Endothelial cell of umbilical vein (primary cell): ENCODE measurements at regions not wholly inside any gene's neighbourhood (a gene's known extent, or its start where the extent isn't known, plus 50 kb on each side); places are given as distances from the start of the nearest gene placed in this dataset.

Experiments
- BruUV-seq: library from RNA; stranded (reverse); fragments of 400-500 nt; replicated peaks from 2 replicates; lab custom pipeline; 2021; lab: Mats Ljungman, UMichigan
- CTCF ChIA-PET: fragments of 300-600, 350-600 bp; sonication (Branson Sonifier 250); formaldehyde crosslinking; loops from one replicate; lab custom pipeline; 2021; ENCODE audit warnings: antibody characterized with exemption, inconsistent platforms; lab: Charles Lee
- POLR2A ChIA-PET: fragments of 300-600, 350-600 bp; sonication (Branson Sonifier 250); formaldehyde crosslinking; loops from one replicate; lab custom pipeline; 2021; ENCODE audit warnings: antibody characterized with exemption, inconsistent platforms; lab: Charles Lee
- DNase-seq: peaks from one replicate; pipeline ENCODE4 v3.0.0-alpha.2; 2011; ENCODE audit warnings: low read depth, low spot score
- FAIRE-seq: peaks from 2 replicates; lab custom pipeline; 2011; peaks lifted over from hg19 to GRCh38; lab: Jason Lieb, UNC
- H2AFZ ChIP-seq: 2 replicates; pipeline ENCODE4 v1.6.0; 2012; ENCODE audit warnings: low read depth, low read length, control low read depth, inconsistent platforms
- H3K27ac ChIP-seq: 2 replicates; pipeline ENCODE4 v1.5.1; 2011; ENCODE audit warnings: low read depth, mild to moderate bottlenecking, control low read depth, low read length, moderate library complexity; ENCODE audit not compliant: insufficient read depth
- H3K27me3 ChIP-seq, 2 experiments: 2 replicates each; pipeline versions ENCODE4 v1.6.0 to v1.6.1; 2011; ENCODE audit warnings: low read length in 2 of 2, mixed read lengths in 1 of 2; ENCODE audit not compliant: control insufficient read depth in 2 of 2, insufficient read depth in 2 of 2
- H3K36me3 ChIP-seq, 2 experiments: 2 replicates in 1 of 2; 3 replicates in 1 of 2; pipeline ENCODE4 v1.5.1; 2011; ENCODE audit warnings: low read length in 2 of 2, mild to moderate bottlenecking in 1 of 2, moderate library complexity in 1 of 2; ENCODE audit not compliant: control insufficient read depth in 2 of 2, insufficient read depth in 2 of 2; ENCODE audit errors: extremely low read depth in 1 of 2
- H3K4me1 ChIP-seq: 3 replicates; pipeline ENCODE4 v1.5.1; 2011; ENCODE audit warnings: mild to moderate bottlenecking, low read length; ENCODE audit not compliant: control insufficient read depth, insufficient read depth; ENCODE audit errors: extremely low read depth
- H3K4me2 ChIP-seq: 2 replicates; pipeline ENCODE4 v1.6.1; 2011; ENCODE audit warnings: low read length, control low read depth, mixed read lengths; ENCODE audit not compliant: insufficient read depth
- H3K4me3 ChIP-seq, 3 experiments: fragments of 200-600 bp in 1 of 3; sonication (generic), shearing (Covaris generic) in 1 of 3; replicated peaks in 1 of 3; 2 replicates each; pipeline ENCODE4 v1.5.1; 2011 to 2016; ENCODE audit warnings: control low read depth in 3 of 3, low read length in 3 of 3, mild to moderate bottlenecking in 2 of 3, inconsistent platforms in 1 of 3, low read depth in 1 of 3, moderate library complexity in 1 of 3; ENCODE audit not compliant: insufficient read depth in 1 of 3
- H3K79me2 ChIP-seq: 2 replicates; pipeline ENCODE4 v1.6.0; 2012; ENCODE audit warnings: low read length, inconsistent platforms; ENCODE audit not compliant: control insufficient read depth, insufficient read depth
- H3K9ac ChIP-seq: replicated peaks from 2 replicates; pipeline ENCODE3; 2011; ENCODE audit warnings: low read length, control low read depth; ENCODE audit not compliant: insufficient read depth; ENCODE audit errors: extremely low read depth
- H3K9me1 ChIP-seq: replicated peaks from 3 replicates; pipeline ENCODE4 v1.6.0; 2011; ENCODE audit warnings: mild to moderate bottlenecking, low read length; ENCODE audit not compliant: control insufficient read depth, insufficient read depth; ENCODE audit errors: extremely low read depth
- H3K9me3 ChIP-seq: replicated peaks from 2 replicates; pipeline ENCODE4 v1.5.1; 2012; ENCODE audit warnings: low read length, inconsistent platforms; ENCODE audit not compliant: control insufficient read depth, insufficient read depth
- H4K20me1 ChIP-seq: replicated peaks from 2 replicates; pipeline ENCODE3; 2011; ENCODE audit warnings: mild to moderate bottlenecking, low read length; ENCODE audit not compliant: control insufficient read depth, insufficient read depth; ENCODE audit errors: extremely low read depth
- EZH2 ChIP-seq: IDR thresholded peaks from 2 replicates; pipeline ENCODE4 v1.6.1; 2012; ENCODE audit warnings: borderline replicate concordance, low read depth, mild to moderate bottlenecking, moderate library complexity, low read length, inconsistent platforms; ENCODE audit not compliant: severe bottlenecking
- FOS ChIP-seq: IDR thresholded peaks from 2 replicates; pipeline ENCODE4 v1.6.1; 2011; ENCODE audit warnings: mild to moderate bottlenecking, low read length, moderate library complexity, borderline replicate concordance; ENCODE audit not compliant: insufficient read depth
- GATA2 ChIP-seq: IDR thresholded peaks from 2 replicates; pipeline ENCODE4 v1.7.0; 2011; ENCODE audit warnings: low read depth, mild to moderate bottlenecking, moderate library complexity, mixed read lengths, low read length; ENCODE audit not compliant: insufficient read length, insufficient read depth
- JUN ChIP-seq: IDR thresholded peaks from 2 replicates; pipeline ENCODE4 v1.6.1; 2011; ENCODE audit warnings: borderline replicate concordance, low read depth; ENCODE audit not compliant: insufficient read length, insufficient read depth
- MYC ChIP-seq: IDR thresholded peaks from one replicate; pipeline ENCODE4 v1.6.1; 2011; ENCODE audit warnings: mild to moderate bottlenecking, low read depth, low read length
- POLR2A ChIP-seq: IDR thresholded peaks from 2 replicates; pipeline ENCODE4 v1.6.1; 2012; ENCODE audit warnings: low read depth, mild to moderate bottlenecking, control low read depth, low read length
- POLR2AphosphoS5 ChIP-seq: IDR thresholded peaks from 2 replicates; pipeline ENCODE4 v1.6.1; 2012; ENCODE audit warnings: low read depth, mild to moderate bottlenecking, control low read depth, low read length, moderate library complexity; ENCODE audit not compliant: insufficient read depth
- dilution Hi-C: fragments of 300-500 bp; cut with MboI; formaldehyde crosslinking; loops from one replicate; pipeline ENCODE4 v1.15.0; 2019; ENCODE audit warnings: low sequenced_read_pairs; ENCODE audit not compliant: extremely low pct_ligation_motif_present
- intact Hi-C: fragments of 100-400 bp; cut with micrococcal nuclease; formaldehyde crosslinking; loops from one replicate; pipeline ENCODE4 v1.10.0; 2022
- TF ChIP-seq, protein P1 (sequence below): IDR thresholded peaks from 2 replicates; pipeline ENCODE4 v1.6.1; 2011; ENCODE audit not compliant: insufficient read depth, insufficient read length
- TF ChIP-seq, protein P2 (sequence below), 2 donors: IDR thresholded peaks; 1 replicate in 1 of 2; 2 replicates in 1 of 2; pipeline ENCODE4 v1.5.1; 2011; ENCODE audit warnings: low read length in 2 of 2, mild to moderate bottlenecking in 2 of 2, moderate library complexity in 2 of 2, control low read depth in 1 of 2, inconsistent platforms in 1 of 2, low read depth in 1 of 2; ENCODE audit not compliant: insufficient read depth in 1 of 2; ENCODE audit errors: extremely low read depth in 1 of 2

DNA sequence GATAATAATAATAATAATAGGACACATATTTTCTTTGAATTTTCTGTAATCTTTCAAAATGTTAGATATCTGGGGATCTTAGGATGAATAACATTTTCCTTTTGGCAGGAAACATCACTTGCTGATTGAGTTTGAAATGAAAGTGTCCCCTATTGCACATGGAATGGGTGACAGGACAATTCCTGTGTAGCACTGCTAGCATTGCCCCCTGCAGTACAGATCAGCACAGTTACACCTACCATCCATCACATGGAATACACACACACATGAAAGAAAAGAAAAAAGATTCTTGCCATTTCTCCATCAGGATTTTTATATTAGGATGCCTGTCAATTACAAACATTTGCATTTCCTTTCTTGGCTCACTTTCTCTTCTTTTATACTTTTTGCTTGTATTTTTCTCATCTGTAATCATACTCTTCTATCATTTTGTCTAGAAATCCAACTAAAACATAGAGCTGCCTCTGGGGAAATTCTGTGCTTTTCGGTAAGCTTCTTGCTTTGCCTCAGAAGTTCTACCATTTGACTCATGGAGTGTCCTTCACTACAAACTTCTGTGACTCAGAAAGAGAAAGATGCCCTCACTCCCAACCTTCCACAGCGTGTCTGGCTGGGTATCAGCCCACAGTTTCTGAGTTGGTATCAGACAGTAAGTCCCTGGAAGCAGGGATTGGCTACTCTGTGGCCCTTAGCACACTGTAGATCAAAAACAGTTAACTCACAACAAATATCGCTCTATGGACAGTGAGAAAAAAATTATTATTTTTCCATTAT is 641.2 kb downstream of the PTPRC start:
- POLR2A ChIA-PET, result no interaction called here
- BruUV-seq, result no TSS peak
- no peak for FAIRE-seq

More for the DNA sequence above, 641.2 kb downstream of the PTPRC start:
- H3K4me3 ChIP-seq, result no peak overlapping the region
- H4K20me1 ChIP-seq, result no peaks in the 10 kb centered on the region
- no peak for DNase-seq
- no peaks in the 10 kb centered on the region for H3K79me2 ChIP-seq
- H3K36me3 ChIP-seq, result no peaks in the 10 kb centered on the region
- H3K9ac ChIP-seq, result no peak overlapping the region
- TF ChIP-seq FOS, result no peak
- TF ChIP-seq, protein P1, sequence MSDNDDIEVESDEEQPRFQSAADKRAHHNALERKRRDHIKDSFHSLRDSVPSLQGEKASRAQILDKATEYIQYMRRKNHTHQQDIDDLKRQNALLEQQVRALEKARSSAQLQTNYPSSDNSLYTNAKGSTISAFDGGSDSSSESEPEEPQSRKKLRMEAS, result no peak
- no peak for TF ChIP-seq JUN
- TF ChIP-seq, protein P2, sequence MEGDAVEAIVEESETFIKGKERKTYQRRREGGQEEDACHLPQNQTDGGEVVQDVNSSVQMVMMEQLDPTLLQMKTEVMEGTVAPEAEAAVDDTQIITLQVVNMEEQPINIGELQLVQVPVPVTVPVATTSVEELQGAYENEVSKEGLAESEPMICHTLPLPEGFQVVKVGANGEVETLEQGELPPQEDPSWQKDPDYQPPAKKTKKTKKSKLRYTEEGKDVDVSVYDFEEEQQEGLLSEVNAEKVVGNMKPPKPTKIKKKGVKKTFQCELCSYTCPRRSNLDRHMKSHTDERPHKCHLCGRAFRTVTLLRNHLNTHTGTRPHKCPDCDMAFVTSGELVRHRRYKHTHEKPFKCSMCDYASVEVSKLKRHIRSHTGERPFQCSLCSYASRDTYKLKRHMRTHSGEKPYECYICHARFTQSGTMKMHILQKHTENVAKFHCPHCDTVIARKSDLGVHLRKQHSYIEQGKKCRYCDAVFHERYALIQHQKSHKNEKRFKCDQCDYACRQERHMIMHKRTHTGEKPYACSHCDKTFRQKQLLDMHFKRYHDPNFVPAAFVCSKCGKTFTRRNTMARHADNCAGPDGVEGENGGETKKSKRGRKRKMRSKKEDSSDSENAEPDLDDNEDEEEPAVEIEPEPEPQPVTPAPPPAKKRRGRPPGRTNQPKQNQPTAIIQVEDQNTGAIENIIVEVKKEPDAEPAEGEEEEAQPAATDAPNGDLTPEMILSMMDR (IDR thresholded peaks at IDR 0.05; ENCODE audit: extremely low read depth in 1 of 2, insufficient read depth in 1 of 2, low read depth in 1 of 2, low read length in 2 of 2), result no peak
- TF ChIP-seq GATA2, result no peak
- TF ChIP-seq POLR2A, result no peak
- no peak for TF ChIP-seq POLR2AphosphoS5
- TF ChIP-seq MYC, result no peak
- TF ChIP-seq EZH2, result no peak
- CTCF ChIA-PET, result interaction anchor here (1.1 to 1.5 kb wide), 3 partner anchors 12 to 184 kb away, joined by 3 read pairs; no protein-coding TSS in a partner anchor
- peaks cover 4% of the 10 kb centered on the region for H3K4me1 ChIP-seq
- no peak overlapping the region for H3K27ac ChIP-seq
- H3K9me1 ChIP-seq, result no peaks in the 10 kb centered on the region
- H3K27me3 ChIP-seq, result no peaks in the 10 kb centered on the region
- H3K4me2 ChIP-seq, result no peak overlapping the region
- H3K9me3 ChIP-seq, result no peaks in the 10 kb centered on the region
- dilution Hi-C loops (no loop called here), intact Hi-C loops (loop anchor here (10.0 kb wide), 3 partner anchors 405 to 835 kb away; no protein-coding TSS in a partner anchor)
- H2AFZ ChIP-seq, result no peak overlapping the region
